GM12878 (cell line): ENCODE measurements at regions not wholly inside any gene's neighbourhood (a gene's known extent, or its start where the extent isn't known, plus 50 kb on each side); places are given as distances from the start of the nearest gene placed in this dataset.

Experiments
- ATAC-seq: fragments of 200-7000 bp; cut with Tn5 transposase; 3 replicates; pipeline ENCODE4 v1.9.1; 2020; ENCODE audit warnings: mild to moderate bottlenecking, moderate library complexity
- BruUV-seq: library from RNA; stranded (reverse); fragments of 400-500 nt; replicated peaks from 2 replicates; lab custom pipeline; 2021; lab: Mats Ljungman, UMichigan
- CTCF ChIA-PET: fragments of 300-600 bp; sonication (Branson Sonifier 250); formaldehyde crosslinking; extraction: SDS; loops from one replicate; lab custom pipeline; 2021; ENCODE audit warnings: inconsistent platforms; lab: Yijun Ruan, JAX
- POLR2A ChIA-PET: fragments of 350-600 bp; formaldehyde crosslinking; extraction: SDS; loops from one replicate; lab custom pipeline; 2021; ENCODE audit warnings: inconsistent platforms; lab: Charles Lee
- RAD21 ChIA-PET: fragments of 300-600 bp; sonication (Branson Sonifier 250); formaldehyde crosslinking; loops from one replicate; lab custom pipeline; 2023; ENCODE audit warnings: antibody characterized with exemption; ENCODE audit not compliant: unreplicated experiment; lab: Charles Lee
- SMC1A ChIA-PET: fragments of 300-600 bp; sonication (Branson Sonifier 250); formaldehyde crosslinking; loops from one replicate; lab custom pipeline; 2023; ENCODE audit not compliant: unreplicated experiment, uncharacterized antibody; lab: Charles Lee
- DNase-seq: peaks from one replicate; pipeline ENCODE4 v3.0.0-alpha.2; 2011; ENCODE audit warnings: low read depth, low spot score
- FAIRE-seq: peaks from 3 replicates; lab custom pipeline; 2011; peaks lifted over from hg19 to GRCh38; lab: Jason Lieb, UNC
- H2AFZ ChIP-seq: 2 replicates; pipeline ENCODE4 v1.6.0; 2011; ENCODE audit warnings: low read depth, low read length, control low read depth; ENCODE audit not compliant: control insufficient read depth
- H3K27ac ChIP-seq: 2 replicates; pipeline ENCODE4 v1.5.1; 2011; ENCODE audit warnings: control low read depth; ENCODE audit not compliant: control insufficient read depth, insufficient read depth
- H3K27me3 ChIP-seq, 2 experiments: replicated peaks in 1 of 2; 2 replicates each; pipeline versions ENCODE4 v1.6.0 to v1.6.1; 2011; ENCODE audit warnings: low read length in 1 of 2; ENCODE audit not compliant: control insufficient read depth in 2 of 2, insufficient read depth in 2 of 2
- H3K36me3 ChIP-seq, 2 experiments: 2 replicates each; pipeline ENCODE4 v1.5.1; 2011; ENCODE audit warnings: low read length in 1 of 2; ENCODE audit not compliant: control insufficient read depth in 2 of 2, insufficient read depth in 2 of 2
- H3K4me1 ChIP-seq: 2 replicates; pipeline ENCODE4 v1.6.1; 2011; ENCODE audit warnings: mild to moderate bottlenecking, low read length, moderate library complexity, mixed read lengths; ENCODE audit not compliant: control insufficient read depth, insufficient read depth
- H3K4me2 ChIP-seq: 2 replicates; pipeline ENCODE4 v1.6.0; 2011; ENCODE audit warnings: control low read depth; ENCODE audit not compliant: control insufficient read depth, insufficient read depth
- H3K4me3 ChIP-seq: fragments of 200-600 bp; sonication (generic); 2 replicates; pipeline ENCODE4 v1.5.1; 2016
- H3K79me2 ChIP-seq: 2 replicates; pipeline ENCODE4 v1.6.0; 2011; ENCODE audit warnings: low read length; ENCODE audit not compliant: control insufficient read depth, insufficient read depth
- H3K9ac ChIP-seq: 2 replicates; pipeline ENCODE4 v1.8.0; 2011; ENCODE audit warnings: low read length, control low read depth, mixed read lengths; ENCODE audit not compliant: control insufficient read depth, insufficient read depth
- H3K9me3 ChIP-seq: replicated peaks from 3 replicates; pipeline ENCODE4 v1.5.1; 2011; ENCODE audit warnings: mild to moderate bottlenecking, low read length; ENCODE audit not compliant: control insufficient read depth, insufficient read depth
- H4K20me1 ChIP-seq: 2 replicates; pipeline ENCODE4 v1.6.0; 2011; ENCODE audit not compliant: control insufficient read depth, insufficient read depth
- BCL11A ChIP-seq: IDR thresholded peaks from 2 replicates; pipeline ENCODE4 v1.6.1; 2011; ENCODE audit warnings: low read depth, low read length
- BRCA1 ChIP-seq: IDR thresholded peaks from 2 replicates; pipeline ENCODE4 v1.6.1; 2011; ENCODE audit warnings: low read depth, low read length, improper control_type of control experiment
- E4F1 ChIP-seq: fragments of 450-650 bp; IDR thresholded peaks from 2 replicates; pipeline ENCODE4 v1.6.1; 2018; ENCODE audit warnings: borderline replicate concordance, mild to moderate bottlenecking; ENCODE audit not compliant: partially characterized antibody
- ELK1 ChIP-seq: IDR thresholded peaks from 2 replicates; pipeline ENCODE4 v1.6.1; 2012; ENCODE audit warnings: low read depth, low read length, improper control_type of control experiment
- MEF2B ChIP-seq: fragments of 450-650 bp; IDR thresholded peaks from 2 replicates; pipeline ENCODE4 v1.6.1; 2018; ENCODE audit warnings: mild to moderate bottlenecking, moderate library complexity; ENCODE audit not compliant: partially characterized antibody, poor library complexity, severe bottlenecking
- NFXL1 ChIP-seq: fragments of 450-650 bp; IDR thresholded peaks from 2 replicates; pipeline ENCODE4 v1.6.1; 2017; ENCODE audit warnings: antibody characterized with exemption, mild to moderate bottlenecking, borderline replicate concordance
- RELB ChIP-seq: fragments of 450-650 bp; IDR thresholded peaks from 2 replicates; pipeline ENCODE4 v1.6.1; 2017; ENCODE audit warnings: low read depth, mild to moderate bottlenecking, moderate library complexity
- REST ChIP-seq: IDR thresholded peaks from 2 replicates; pipeline ENCODE4 v1.6.1; 2012; ENCODE audit warnings: mild to moderate bottlenecking, low read depth, low read length
- SIX5 ChIP-seq: IDR thresholded peaks from 2 replicates; pipeline ENCODE4 v1.6.1; 2011; ENCODE audit warnings: mild to moderate bottlenecking, low read depth, low read length, moderate library complexity; ENCODE audit not compliant: severe bottlenecking
- SREBF2 ChIP-seq: IDR thresholded peaks from 2 replicates; pipeline ENCODE4 v1.6.1; 2012; ENCODE audit warnings: mild to moderate bottlenecking, low read length
- STAT3 ChIP-seq: IDR thresholded peaks from 2 replicates; pipeline ENCODE4 v1.6.1; 2011; ENCODE audit warnings: low read depth, low read length, improper control_type of control experiment
- TBL1XR1 ChIP-seq: IDR thresholded peaks from 2 replicates; pipeline ENCODE4 v1.6.1; 2012; ENCODE audit warnings: low read depth, low read length, improper control_type of control experiment
- ZNF207 ChIP-seq: fragments of 450-650 bp; IDR thresholded peaks from 2 replicates; pipeline ENCODE4 v1.6.1; 2014; ENCODE audit warnings: antibody characterized with exemption, mild to moderate bottlenecking, borderline replicate concordance
- ZNF384 ChIP-seq: IDR thresholded peaks from 2 replicates; pipeline ENCODE4 v1.6.1; 2012; ENCODE audit warnings: low read depth, mild to moderate bottlenecking, low read length, improper control_type of control experiment, borderline replicate concordance
- WGBS: methylation state at CpG from one replicate; pipeline ENCODE4 v1.1.6; 2016; ENCODE audit warnings: low lambda C conversion rate; ENCODE audit not compliant: insufficient replicate concordance, insufficient coverage; ENCODE audit errors: missing lambda C conversion rate; 5-methylcytosine and 5-hydroxymethylcytosine counted together
- in situ Hi-C: fragments of 300-500 bp; cut with MboI; formaldehyde crosslinking; loops from 9 replicates; pipeline ENCODE4 v1.14.3; 2018; ENCODE audit warnings: mixed read lengths
- intact Hi-C: fragments of 100-400 bp; cut with micrococcal nuclease; formaldehyde crosslinking; loops from one replicate; pipeline ENCODE4 v1.14.2; 2022; ENCODE audit not compliant: unreplicated experiment

GRCh38 chr11:109109150-109109549, 312.8 kb upstream of the C11orf87 start (continued):
- TF ChIP-seq ZNF384, result no peak
- no peak for TF ChIP-seq E4F1
- no peak for TF ChIP-seq SREBF2
- no peak for TF ChIP-seq REST

- Histone ChIP-seq H3K9me3 (no peaks in the 10 kb centered on the region), H2AFZ (no peak overlapping the region), H3K4me3 (no peak overlapping the region), H3K4me1 (no peaks in the 10 kb centered on the region), H3K36me3 (no peaks in the 10 kb centered on the region), H3K27me3 (no peaks in the 10 kb centered on the region; a peak in 1 of 4 replicates), H4K20me1 (no peaks in the 10 kb centered on the region), H3K27ac (no peak overlapping the region), H3K9ac (no peak overlapping the region), H3K79me2 (no peaks in the 10 kb centered on the region), H3K4me2 (no peak overlapping the region)
- in situ Hi-C loops, result no loop called here
- ChIA-PET SMC1A (interaction anchor here (0.6 kb wide), 1 partner anchor 38 kb away, joined by 3 read pairs; no protein-coding TSS in a partner anchor), CTCF (no interaction called here), RAD21 (no interaction called here), POLR2A (interaction anchor here (0.6 kb wide), 1 partner anchor 10 kb away, joined by 6 read pairs; no protein-coding TSS in a partner anchor)
- DNase-seq (no peak), ATAC-seq (no peak), FAIRE-seq (no peak)
- 10% methylated on average over 5 of the region's 5 CpGs for WGBS
- no TSS peak for BruUV-seq
- intact Hi-C loops, result no loop called here
- no peak for TF ChIP-seq MEF2B
- TF ChIP-seq BCL11A, result no peak
- no peak for TF ChIP-seq SIX5
- no peak for TF ChIP-seq NFXL1
- no peak for TF ChIP-seq BRCA1
- no peak for TF ChIP-seq ELK1
- no peak for TF ChIP-seq RELB
- no peak for TF ChIP-seq ZNF207
- TF ChIP-seq TBL1XR1, result no peak
- no peak for TF ChIP-seq STAT3
Measured at GRCh38 chr11:109109571-109110315, 312.2 kb upstream of the C11orf87 start.
